PC-3 (cell line): ENCODE measurements at regions not wholly inside any gene's neighbourhood (a gene's known extent, or its start where the extent isn't known, plus 50 kb on each side); places are given as distances from the start of the nearest gene placed in this dataset.

Experiments used
- ATAC-seq: fragments of 200-7000 bp; cut with Tn5 transposase; 2 replicates; pipeline ENCODE4 v1.9.1; 2020; ENCODE audit warnings: mild to moderate bottlenecking, moderate library complexity
- BruUV-seq: library from RNA; stranded (reverse); fragments of 400-500 nt; replicated peaks from 2 replicates; lab custom pipeline; 2021; lab: Mats Ljungman, UMichigan
- CTCF ChIA-PET: fragments of 300-600 bp; sonication (Branson Sonifier 250); formaldehyde crosslinking; loops from one replicate; lab custom pipeline; 2022; ENCODE audit warnings: antibody characterized with exemption; lab: Charles Lee
- POLR2A ChIA-PET: fragments of 300-600 bp; sonication (Branson Sonifier 250); formaldehyde crosslinking; loops from one replicate; lab custom pipeline; 2022; ENCODE audit warnings: antibody characterized with exemption; ENCODE audit not compliant: unreplicated experiment; lab: Charles Lee
- DNase-seq: peaks from one replicate; pipeline ENCODE4 v3.0.0-alpha.2; 2015
- H2AFZ ChIP-seq: fragments of 300-600 bp; sonication (generic); 2 replicates; pipeline ENCODE4 v1.6.0; 2016; ENCODE audit warnings: antibody characterized with exemption, low read length
- H3F3A ChIP-seq: fragments of 300-600 bp; sonication (generic); one replicate; pipeline ENCODE4 v1.6.0; 2017; ENCODE audit warnings: antibody characterized with exemption, low read length, control low read depth, mild to moderate bottlenecking; ENCODE audit not compliant: unreplicated experiment
- H3K27ac ChIP-seq: fragments of 300-600 bp; sonication (generic); 2 replicates; pipeline ENCODE4 v1.5.1; 2016; ENCODE audit warnings: mild to moderate bottlenecking, low read length
- H3K27me3 ChIP-seq: fragments of 300-600 bp; sonication (generic); 2 replicates; pipeline ENCODE4 v1.6.1; 2016; ENCODE audit warnings: low read length, mixed read lengths
- H3K36me3 ChIP-seq: fragments of 300-600 bp; sonication (generic); 2 replicates; pipeline ENCODE4 v1.6.1; 2016; ENCODE audit warnings: low read depth, mixed run types, low read length, mixed read lengths
- H3K4me1 ChIP-seq: fragments of 300-600 bp; sonication (generic); 2 replicates; pipeline ENCODE4 v1.5.1; 2016; ENCODE audit warnings: low read length; ENCODE audit not compliant: insufficient read depth
- H3K4me2 ChIP-seq: fragments of 300-600 bp; sonication (generic); 2 replicates; pipeline ENCODE4 v1.6.0; 2016; ENCODE audit warnings: low read length
- H3K4me3 ChIP-seq: fragments of 300-600 bp; sonication (generic); 2 replicates; pipeline ENCODE4 v1.5.1; 2016; ENCODE audit warnings: mild to moderate bottlenecking, low read length, mixed read lengths
- H3K79me2 ChIP-seq: fragments of 300-600 bp; sonication (generic); 2 replicates; pipeline ENCODE4 v1.6.1; 2017; ENCODE audit warnings: low read length, mixed read lengths
- H3K9ac ChIP-seq: fragments of 300-600 bp; sonication (generic); 2 replicates; pipeline ENCODE4 v1.6.0; 2016; ENCODE audit warnings: mild to moderate bottlenecking, low read length
- H3K9me2 ChIP-seq: fragments of 300-600 bp; sonication (generic); replicated peaks from 2 replicates; pipeline ENCODE4 v1.6.1; 2016; ENCODE audit warnings: mixed run types, low read length, mixed read lengths
- H3K9me3 ChIP-seq: fragments of 300-600 bp; sonication (generic); 2 replicates; pipeline ENCODE4 v1.6.1; 2016; ENCODE audit warnings: low read length, mixed read lengths
- H4K20me1 ChIP-seq: fragments of 300-600 bp; sonication (generic); 2 replicates; pipeline ENCODE4 v1.6.1; 2016; ENCODE audit warnings: low read length, mixed read lengths
- EZH2 ChIP-seq: fragments of 300-600 bp; sonication (generic); IDR thresholded peaks from one replicate; pipeline ENCODE4 v1.6.1; 2017; ENCODE audit warnings: antibody characterized with exemption, mild to moderate bottlenecking, low read length; ENCODE audit not compliant: unreplicated experiment
- EZH2phosphoT487 ChIP-seq: fragments of 300-600 bp; sonication (generic); IDR thresholded peaks from 2 replicates; pipeline ENCODE4 v1.6.1; 2018; ENCODE audit warnings: mild to moderate bottlenecking, antibody characterized with exemption, low read length, borderline replicate concordance
- intact Hi-C: fragments of 100-400 bp; cut with micrococcal nuclease; formaldehyde crosslinking; loops from 2 replicates; pipeline ENCODE4 v1.9.0; 2023
- TF ChIP-seq, protein P1 (sequence below): fragments of 300-600 bp; sonication (generic); conservative IDR thresholded peaks from 2 replicates; pipeline ENCODE4 v1.5.1; 2017; ENCODE audit warnings: antibody characterized with exemption, low read depth, mild to moderate bottlenecking, low read length

DNA sequence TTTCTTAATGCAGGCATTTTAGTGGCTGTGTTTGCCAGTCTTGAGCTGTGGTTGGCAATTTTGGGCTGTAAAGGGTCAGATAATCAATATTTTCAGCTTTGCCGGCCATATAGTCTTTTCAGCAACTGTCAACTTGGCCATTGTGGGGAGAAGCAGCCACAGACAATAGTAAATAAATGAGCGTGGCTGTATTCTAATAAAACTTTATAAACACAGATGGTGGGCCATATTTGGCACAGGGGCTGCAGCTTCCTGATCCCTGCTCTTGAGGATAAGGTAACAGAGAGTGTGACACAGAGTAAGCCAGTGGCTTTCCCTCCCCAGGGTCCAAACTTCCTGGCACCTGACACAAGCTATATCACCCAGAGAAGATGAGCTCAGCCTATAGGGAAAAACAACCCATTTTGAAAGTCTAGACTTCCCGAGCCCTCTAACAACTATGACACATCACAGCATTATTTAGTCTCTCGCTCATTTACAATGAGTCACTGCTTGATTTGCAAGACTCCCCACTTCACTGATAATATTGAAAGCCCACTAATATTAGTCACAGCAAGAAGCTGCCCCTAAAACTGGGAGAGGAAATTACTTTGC lies 163.1 kb upstream of the TMPO start:
- no peaks in the 10 kb centered on the region for H3K79me2 ChIP-seq
- H2AFZ ChIP-seq, result 0 out of 2 replicates have a peak overlapping the region, but pooled peaks have one; percentile 21
- peaks cover 19% of the 10 kb centered on the region; the same call in 1 of the 2 replicates for H3K27me3 ChIP-seq
- DNase-seq, result peak; percentile 76
- H4K20me1 ChIP-seq, result no peaks in the 10 kb centered on the region
- no peak overlapping the region for H3K4me3 ChIP-seq
- H3K27ac ChIP-seq, result no peak overlapping the region
- no peaks in the 10 kb centered on the region for H3K9me2 ChIP-seq
- TF ChIP-seq EZH2phosphoT487, result no peak
- no peak for TF ChIP-seq EZH2
- TF ChIP-seq, protein P1, sequence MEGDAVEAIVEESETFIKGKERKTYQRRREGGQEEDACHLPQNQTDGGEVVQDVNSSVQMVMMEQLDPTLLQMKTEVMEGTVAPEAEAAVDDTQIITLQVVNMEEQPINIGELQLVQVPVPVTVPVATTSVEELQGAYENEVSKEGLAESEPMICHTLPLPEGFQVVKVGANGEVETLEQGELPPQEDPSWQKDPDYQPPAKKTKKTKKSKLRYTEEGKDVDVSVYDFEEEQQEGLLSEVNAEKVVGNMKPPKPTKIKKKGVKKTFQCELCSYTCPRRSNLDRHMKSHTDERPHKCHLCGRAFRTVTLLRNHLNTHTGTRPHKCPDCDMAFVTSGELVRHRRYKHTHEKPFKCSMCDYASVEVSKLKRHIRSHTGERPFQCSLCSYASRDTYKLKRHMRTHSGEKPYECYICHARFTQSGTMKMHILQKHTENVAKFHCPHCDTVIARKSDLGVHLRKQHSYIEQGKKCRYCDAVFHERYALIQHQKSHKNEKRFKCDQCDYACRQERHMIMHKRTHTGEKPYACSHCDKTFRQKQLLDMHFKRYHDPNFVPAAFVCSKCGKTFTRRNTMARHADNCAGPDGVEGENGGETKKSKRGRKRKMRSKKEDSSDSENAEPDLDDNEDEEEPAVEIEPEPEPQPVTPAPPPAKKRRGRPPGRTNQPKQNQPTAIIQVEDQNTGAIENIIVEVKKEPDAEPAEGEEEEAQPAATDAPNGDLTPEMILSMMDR, result no peak
- H3F3A ChIP-seq, result no peaks in the 10 kb centered on the region
- intact Hi-C loops, result no loop called here
- peaks cover 11% of the 10 kb centered on the region for H3K4me1 ChIP-seq
- peak overlapping the region; percentile 19; the same call in 1 of the 2 replicates for H3K4me2 ChIP-seq
- no peaks in the 10 kb centered on the region for H3K9me3 ChIP-seq
- ChIA-PET POLR2A (no interaction called here), CTCF (interaction anchor here (0.5 kb wide), 1 partner anchor 214 kb away, joined by 8 read pairs; no protein-coding TSS in a partner anchor)
- H3K9ac ChIP-seq, result no peak overlapping the region
- no TSS peak for BruUV-seq
- peak; percentile 70 for ATAC-seq
- H3K36me3 ChIP-seq, result no peaks in the 10 kb centered on the region

DNA sequence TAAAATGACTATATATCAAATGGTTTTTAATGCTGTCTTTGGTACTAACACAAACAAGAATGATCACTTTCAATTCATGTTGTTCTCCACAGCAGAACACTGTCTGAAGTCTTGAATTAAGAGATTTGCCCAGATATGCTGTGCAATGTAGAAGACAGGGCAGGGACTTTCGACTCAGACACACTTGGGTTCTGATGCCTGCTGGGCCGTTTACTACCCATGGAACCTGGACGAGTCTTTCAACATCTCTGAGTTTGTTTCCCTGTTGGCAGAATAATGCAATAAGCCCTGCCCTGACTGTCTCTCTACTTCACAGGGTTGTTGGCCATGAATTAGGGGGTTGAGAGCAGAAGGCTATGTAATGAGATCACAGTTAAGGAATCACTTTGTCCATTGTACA lies 162.6 kb upstream of the TMPO start:
- ATAC-seq, result no peak

More for the DNA sequence above, 162.6 kb upstream of the TMPO start:
- Histone ChIP-seq H3K79me2 (no peaks in the 10 kb centered on the region), H3K4me3 (no peak overlapping the region), H2AFZ (no peak overlapping the region), H3K9me2 (no peaks in the 10 kb centered on the region), H3K27me3 (0 out of 2 replicates have a peak, but pooled peaks cover 17% of the 10 kb centered on the region), H3K9me3 (no peaks in the 10 kb centered on the region), H4K20me1 (no peaks in the 10 kb centered on the region), H3F3A (no peaks in the 10 kb centered on the region), H3K9ac (no peak overlapping the region), H3K36me3 (no peaks in the 10 kb centered on the region), H3K27ac (no peak overlapping the region), H3K4me2 (peak overlapping the region; percentile 19; the same call in 1 of the 2 replicates), H3K4me1 (peaks cover 11% of the 10 kb centered on the region)
- ChIA-PET CTCF (no interaction called here), POLR2A (no interaction called here)
- intact Hi-C loops, result no loop called here
- TF ChIP-seq EZH2phosphoT487 (no peak), EZH2 (no peak)
- TF ChIP-seq, protein P1, result no peak
- no TSS peak for BruUV-seq
- DNase-seq, result no peak
